Ishikawa (cell line): ENCODE measurements at regions not wholly inside any gene's neighbourhood (a gene's known extent, or its start where the extent isn't known, plus 50 kb on each side); places are given as distances from the start of the nearest gene placed in this dataset.

Experiments used
- CEBPB ChIP-seq: IDR thresholded peaks from 2 replicates; pipeline ENCODE4 v1.6.1; 2012
- CREB1 ChIP-seq: IDR thresholded peaks from 2 replicates; pipeline ENCODE4 v1.6.1; 2012; ENCODE audit warnings: low read depth
- EGR1 ChIP-seq: IDR thresholded peaks from 2 replicates; pipeline ENCODE4 v1.6.1; 2012
- EP300 ChIP-seq: IDR thresholded peaks from 2 replicates; pipeline ENCODE4 v1.6.1; 2012; ENCODE audit warnings: borderline replicate concordance
- FOXM1 ChIP-seq: IDR thresholded peaks from 2 replicates; pipeline ENCODE4 v1.6.1; 2012; ENCODE audit warnings: low read depth, borderline replicate concordance
- MAX ChIP-seq: IDR thresholded peaks from 2 replicates; pipeline ENCODE4 v1.6.1; 2012
- NFIC ChIP-seq: IDR thresholded peaks from 2 replicates; pipeline ENCODE4 v1.6.1; 2012
- RAD21 ChIP-seq: IDR thresholded peaks from 2 replicates; pipeline ENCODE4 v1.6.1; 2012; ENCODE audit warnings: low read depth
- TAF1 ChIP-seq: IDR thresholded peaks from 2 replicates; pipeline ENCODE4 v1.6.1; 2012; ENCODE audit warnings: low read depth, mild to moderate bottlenecking
- TCF12 ChIP-seq: IDR thresholded peaks from 2 replicates; pipeline ENCODE4 v1.6.1; 2012; ENCODE audit warnings: low read depth
- TEAD4 ChIP-seq: IDR thresholded peaks from 2 replicates; pipeline ENCODE4 v1.6.1; 2012
- YY1 ChIP-seq: IDR thresholded peaks from 2 replicates; pipeline ENCODE4 v1.6.1; 2012; ENCODE audit warnings: low read depth
- ZBTB7A ChIP-seq: IDR thresholded peaks from 2 replicates; pipeline ENCODE4 v1.6.1; 2012; ENCODE audit warnings: low read depth
- TF ChIP-seq, protein P1 (sequence below): IDR thresholded peaks from 2 replicates; pipeline ENCODE4 v1.6.1; 2012
- TF ChIP-seq, protein P2 (sequence below): IDR thresholded peaks from 2 replicates; pipeline ENCODE4 v1.6.1; 2012; ENCODE audit warnings: low read depth, mild to moderate bottlenecking

- TF ChIP-seq, protein P1, sequence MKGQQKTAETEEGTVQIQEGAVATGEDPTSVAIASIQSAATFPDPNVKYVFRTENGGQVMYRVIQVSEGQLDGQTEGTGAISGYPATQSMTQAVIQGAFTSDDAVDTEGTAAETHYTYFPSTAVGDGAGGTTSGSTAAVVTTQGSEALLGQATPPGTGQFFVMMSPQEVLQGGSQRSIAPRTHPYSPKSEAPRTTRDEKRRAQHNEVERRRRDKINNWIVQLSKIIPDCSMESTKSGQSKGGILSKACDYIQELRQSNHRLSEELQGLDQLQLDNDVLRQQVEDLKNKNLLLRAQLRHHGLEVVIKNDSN = no peak
- TF ChIP-seq TEAD4 (no peak), EGR1 (no peak), TAF1 (no peak), TCF12 (no peak), RAD21 (no peak), YY1 (no peak), ZBTB7A (no peak), MAX (no peak), CEBPB (no peak), NFIC (no peak), FOXM1 (no peak), CREB1 (no peak), EP300 (no peak)
- TF ChIP-seq, protein P2, sequence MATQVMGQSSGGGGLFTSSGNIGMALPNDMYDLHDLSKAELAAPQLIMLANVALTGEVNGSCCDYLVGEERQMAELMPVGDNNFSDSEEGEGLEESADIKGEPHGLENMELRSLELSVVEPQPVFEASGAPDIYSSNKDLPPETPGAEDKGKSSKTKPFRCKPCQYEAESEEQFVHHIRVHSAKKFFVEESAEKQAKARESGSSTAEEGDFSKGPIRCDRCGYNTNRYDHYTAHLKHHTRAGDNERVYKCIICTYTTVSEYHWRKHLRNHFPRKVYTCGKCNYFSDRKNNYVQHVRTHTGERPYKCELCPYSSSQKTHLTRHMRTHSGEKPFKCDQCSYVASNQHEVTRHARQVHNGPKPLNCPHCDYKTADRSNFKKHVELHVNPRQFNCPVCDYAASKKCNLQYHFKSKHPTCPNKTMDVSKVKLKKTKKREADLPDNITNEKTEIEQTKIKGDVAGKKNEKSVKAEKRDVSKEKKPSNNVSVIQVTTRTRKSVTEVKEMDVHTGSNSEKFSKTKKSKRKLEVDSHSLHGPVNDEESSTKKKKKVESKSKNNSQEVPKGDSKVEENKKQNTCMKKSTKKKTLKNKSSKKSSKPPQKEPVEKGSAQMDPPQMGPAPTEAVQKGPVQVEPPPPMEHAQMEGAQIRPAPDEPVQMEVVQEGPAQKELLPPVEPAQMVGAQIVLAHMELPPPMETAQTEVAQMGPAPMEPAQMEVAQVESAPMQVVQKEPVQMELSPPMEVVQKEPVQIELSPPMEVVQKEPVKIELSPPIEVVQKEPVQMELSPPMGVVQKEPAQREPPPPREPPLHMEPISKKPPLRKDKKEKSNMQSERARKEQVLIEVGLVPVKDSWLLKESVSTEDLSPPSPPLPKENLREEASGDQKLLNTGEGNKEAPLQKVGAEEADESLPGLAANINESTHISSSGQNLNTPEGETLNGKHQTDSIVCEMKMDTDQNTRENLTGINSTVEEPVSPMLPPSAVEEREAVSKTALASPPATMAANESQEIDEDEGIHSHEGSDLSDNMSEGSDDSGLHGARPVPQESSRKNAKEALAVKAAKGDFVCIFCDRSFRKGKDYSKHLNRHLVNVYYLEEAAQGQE = no peak
Observed at GRCh38 chr4:85411386-85411785, 63.6 kb upstream of the ARHGAP24 start.

GRCh38 chr4:85414972-85415371 lies 60.0 kb upstream of the ARHGAP24 start:
- TF ChIP-seq TAF1 (no peak), EGR1 (no peak), FOXM1 (no peak), CEBPB (no peak), MAX (no peak)

DNA sequence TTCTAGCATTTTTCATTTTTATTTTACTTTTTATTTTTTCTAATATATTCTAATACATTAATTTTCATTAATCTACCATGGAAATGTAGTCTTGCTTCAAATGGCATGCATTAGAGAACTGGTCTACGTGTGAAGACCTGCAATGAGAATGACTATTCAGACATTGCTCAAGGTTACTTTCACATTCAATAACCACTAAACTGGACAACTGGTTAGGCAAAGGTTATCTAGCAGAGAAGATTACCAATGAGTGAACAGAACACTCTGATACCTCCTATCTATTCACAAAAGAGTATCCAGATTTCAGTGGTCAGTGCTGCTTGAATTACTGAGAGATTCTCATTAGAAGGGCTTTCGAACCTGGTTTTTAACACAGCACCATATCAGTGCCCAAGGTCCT lies 58.9 kb upstream of the ARHGAP24 start:
- TF ChIP-seq ZBTB7A (no peak), EP300 (no peak), TEAD4 (no peak), YY1 (no peak), CREB1 (no peak), MAX (no peak), TAF1 (no peak), CEBPB (no peak), FOXM1 (no peak), TCF12 (no peak), EGR1 (no peak)
- TF ChIP-seq, protein P1 = no peak
- TF ChIP-seq, protein P2 = no peak

- TF ChIP-seq, protein P1 = no peak
- TF ChIP-seq CEBPB = no peak
Observed at GRCh38 chr4:85419103-85419502, 55.8 kb upstream of the ARHGAP24 start.

DNA sequence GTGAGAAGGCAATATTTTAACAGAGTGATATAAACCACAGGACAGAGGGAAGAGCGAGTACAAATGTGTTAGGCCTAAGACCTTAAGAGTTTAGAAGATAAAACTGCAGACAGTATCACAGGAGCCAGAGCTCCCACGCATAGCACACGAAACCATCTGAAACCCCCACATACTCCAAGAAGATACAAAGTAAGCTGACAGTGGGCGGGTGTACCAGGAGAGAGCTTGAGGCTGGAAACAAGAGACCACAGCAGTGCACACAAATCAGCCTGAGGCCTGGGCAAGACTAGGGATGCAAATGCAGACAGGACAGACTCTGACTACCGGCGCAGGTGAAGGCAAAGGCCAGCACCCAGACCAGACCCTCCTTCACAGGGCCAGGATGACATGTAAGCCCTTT lies 54.1 kb upstream of the ARHGAP24 start:
- TF ChIP-seq TCF12 (no peak), CEBPB (no peak), TAF1 (no peak), MAX (no peak), EGR1 (no peak), EP300 (no peak), YY1 (no peak), NFIC (no peak), ZBTB7A (no peak), FOXM1 (no peak), CREB1 (no peak), TEAD4 (no peak)
- TF ChIP-seq, protein P2 = no peak
